ENCODE measurements at regions not wholly inside any gene's neighbourhood (a gene's known extent, or its start where the extent isn't known, plus 50 kb on each side); places are given as distances from the start of the nearest gene placed in this dataset.
"Not testable (repeated sequence)": the region's sequence is repeated elsewhere in the genome, so short reads cannot be mapped to it uniquely, and the experiment has no call there.

GRCh38 chr10:30176776-30177533 lies 117.6 kb upstream of the JCAD start:
- H3K27ac Mint-ChIP-seq: no peak overlapping the region
- H3K4me3 Mint-ChIP-seq: no peak overlapping the region
- CTCF ChIA-PET: interaction anchor here (1.0 kb wide), 1 partner anchor 13 kb away, joined by 3 read pairs; no protein-coding TSS in a partner anchor

GRCh38 chr10:30176182-30176581 lies 116.8 kb upstream of the JCAD start:
- peaks cover 30% of the 10 kb centered on the region for H3K27me3 Mint-ChIP-seq
- H3K4me3 Mint-ChIP-seq: no peak overlapping the region
- H3K4me1 Mint-ChIP-seq: peaks cover 1% of the 10 kb centered on the region
- no peaks in the 10 kb centered on the region for H3K36me3 Mint-ChIP-seq
- no peaks in the 10 kb centered on the region for H3K9me3 Mint-ChIP-seq (ENCODE audit: low read depth)
- CTCF ChIA-PET: no interaction called here
- no peak for DNase-seq
- no peak overlapping the region for H3K27ac Mint-ChIP-seq
- ATAC-seq: no peak

More at GRCh38 chr10:30176776-30177533, 117.6 kb upstream of the JCAD start:
- ATAC-seq (no peak), DNase-seq (no peak)
- Mint-ChIP-seq H3K27me3 (peaks cover 30% of the 10 kb centered on the region), H3K9me3 (ENCODE audit: low read depth) (no peaks in the 10 kb centered on the region), H3K4me1 (no peaks in the 10 kb centered on the region), H3K36me3 (no peaks in the 10 kb centered on the region)

- Mint-ChIP-seq H3K27me3 (peaks cover 27% of the 10 kb centered on the region), H3K4me3 (no peak overlapping the region), H3K36me3 (no peaks in the 10 kb centered on the region), H3K9me3 (ENCODE audit: low read depth) (no peaks in the 10 kb centered on the region), H3K4me1 (peaks cover 8% of the 10 kb centered on the region), H3K27ac (no peak overlapping the region)
- CTCF ChIA-PET: interaction anchor here (0.6 to 1.1 kb wide), 2 partner anchors 19 to 1759 kb away, joined by 3 to 4 read pairs; no protein-coding TSS in a partner anchor
- no peak for ATAC-seq
- no peak for DNase-seq
Observed at GRCh38 chr10:30172673-30173072, 113.3 kb upstream of the JCAD start.

GRCh38 chr10:30172091-30172490 lies 112.7 kb upstream of the JCAD start:
- Mint-ChIP-seq H3K27ac (no peak overlapping the region), H3K36me3 (no peaks in the 10 kb centered on the region), H3K9me3 (ENCODE audit: low read depth) (no peaks in the 10 kb centered on the region), H3K4me3 (no peak overlapping the region), H3K27me3 (peaks cover 30% of the 10 kb centered on the region), H3K4me1 (peaks cover 8% of the 10 kb centered on the region)
- ATAC-seq (no peak), DNase-seq (no peak)
- CTCF ChIA-PET: no interaction called here

- ATAC-seq (no peak), DNase-seq (no peak)
- H3K4me3 Mint-ChIP-seq: no peak overlapping the region
- H3K4me1 Mint-ChIP-seq: peaks cover 8% of the 10 kb centered on the region
- H3K9me3 Mint-ChIP-seq (ENCODE audit: low read depth): no peaks in the 10 kb centered on the region
- H3K27me3 Mint-ChIP-seq: peaks cover 32% of the 10 kb centered on the region
- CTCF ChIA-PET: no interaction called here
- H3K36me3 Mint-ChIP-seq: no peaks in the 10 kb centered on the region
- H3K27ac Mint-ChIP-seq: no peak overlapping the region
Observed at GRCh38 chr10:30171601-30172000, 112.2 kb upstream of the JCAD start.

GRCh38 chr10:30170814-30171213 lies 111.4 kb upstream of the JCAD start:
- no peaks in the 10 kb centered on the region for H3K9me3 Mint-ChIP-seq (ENCODE audit: low read depth)
- DNase-seq (no peak), ATAC-seq (peak; percentile 42)
- CTCF ChIA-PET: no interaction called here
- H3K27me3 Mint-ChIP-seq: peaks cover 33% of the 10 kb centered on the region
- no peak overlapping the region for H3K4me3 Mint-ChIP-seq
- no peak overlapping the region for H3K27ac Mint-ChIP-seq
- peaks cover 8% of the 10 kb centered on the region for H3K4me1 Mint-ChIP-seq
- no peaks in the 10 kb centered on the region for H3K36me3 Mint-ChIP-seq

GRCh38 chr10:30170146-30170545 lies 110.8 kb upstream of the JCAD start:
- H3K4me1 Mint-ChIP-seq: peaks cover 8% of the 10 kb centered on the region
- no peak overlapping the region for H3K4me3 Mint-ChIP-seq
- no peaks in the 10 kb centered on the region for H3K9me3 Mint-ChIP-seq (ENCODE audit: low read depth)
- H3K36me3 Mint-ChIP-seq: no peaks in the 10 kb centered on the region
- DNase-seq (no peak), ATAC-seq (no peak)
- H3K27ac Mint-ChIP-seq: no peak overlapping the region
- H3K27me3 Mint-ChIP-seq: peaks cover 39% of the 10 kb centered on the region
- CTCF ChIA-PET: no interaction called here

GRCh38 chr10:30169342-30169741 lies 110.0 kb upstream of the JCAD start:
- no peaks in the 10 kb centered on the region for H3K36me3 Mint-ChIP-seq
- H3K27ac Mint-ChIP-seq: no peak overlapping the region
- no peak overlapping the region for H3K4me3 Mint-ChIP-seq
- H3K27me3 Mint-ChIP-seq: peaks cover 39% of the 10 kb centered on the region
- ATAC-seq (no peak), DNase-seq (no peak)
- peaks cover 8% of the 10 kb centered on the region for H3K4me1 Mint-ChIP-seq
- CTCF ChIA-PET: no interaction called here
- H3K9me3 Mint-ChIP-seq (ENCODE audit: low read depth): no peaks in the 10 kb centered on the region

- Mint-ChIP-seq H3K27me3 (peaks cover 42% of the 10 kb centered on the region), H3K4me3 (no peak overlapping the region), H3K36me3 (no peaks in the 10 kb centered on the region), H3K9me3 (ENCODE audit: low read depth) (no peaks in the 10 kb centered on the region), H3K4me1 (peaks cover 15% of the 10 kb centered on the region), H3K27ac (no peak overlapping the region)
- CTCF ChIA-PET: interaction anchor here (0.8 kb wide), 1 partner anchor 15 kb away, joined by 3 read pairs; no protein-coding TSS in a partner anchor
- DNase-seq (no peak), ATAC-seq (no peak)
Observed at GRCh38 chr10:30166929-30167328, 107.5 kb upstream of the JCAD start.

GRCh38 chr10:30163410-30163809 lies 104.0 kb upstream of the JCAD start:
- H3K9me3 Mint-ChIP-seq (ENCODE audit: low read depth); H3K4me1 Mint-ChIP-seq; ATAC-seq; DNase-seq; H3K27ac Mint-ChIP-seq; H3K36me3 Mint-ChIP-seq; CTCF ChIA-PET: not testable (repeated sequence)
- H3K4me3 Mint-ChIP-seq: peak overlapping the region; percentile 50
- peaks cover 57% of the 10 kb centered on the region for H3K27me3 Mint-ChIP-seq

GRCh38 chr10:30162796-30163195 lies 103.4 kb upstream of the JCAD start:
- peaks cover 54% of the 10 kb centered on the region for H3K27me3 Mint-ChIP-seq
- DNase-seq; H3K9me3 Mint-ChIP-seq (ENCODE audit: low read depth); H3K27ac Mint-ChIP-seq; CTCF ChIA-PET; H3K36me3 Mint-ChIP-seq; ATAC-seq; H3K4me3 Mint-ChIP-seq; H3K4me1 Mint-ChIP-seq: not testable (repeated sequence)

GRCh38 chr10:30160271-30160982 lies 101.0 kb upstream of the JCAD start:
- Mint-ChIP-seq H3K27ac (no peak overlapping the region), H3K4me3 (no peak overlapping the region), H3K27me3 (peaks cover 41% of the 10 kb centered on the region), H3K4me1 (peaks cover 11% of the 10 kb centered on the region), H3K9me3 (ENCODE audit: low read depth) (no peaks in the 10 kb centered on the region), H3K36me3 (peaks cover 3% of the 10 kb centered on the region)
- CTCF ChIA-PET: interaction anchor here (0.7 kb wide), 1 partner anchor 10 kb away, joined by 3 read pairs; no protein-coding TSS in a partner anchor
- ATAC-seq (no peak), DNase-seq (no peak)

GRCh38 chr10:30159614-30160013 lies 100.2 kb upstream of the JCAD start:
- H3K27ac Mint-ChIP-seq; ATAC-seq; H3K4me3 Mint-ChIP-seq; H3K36me3 Mint-ChIP-seq; H3K9me3 Mint-ChIP-seq (ENCODE audit: low read depth); DNase-seq; CTCF ChIA-PET: not testable (repeated sequence)
- Mint-ChIP-seq H3K27me3 (peaks cover 34% of the 10 kb centered on the region), H3K4me1 (peaks cover 19% of the 10 kb centered on the region)

Measured in activated CD8-positive, alpha-beta memory T cell treated with anti-CD3 and anti-CD28 coated beads, Interleukin-2, amount 10 ng/mL, durations not matched to agents 7 days and 5 days (primary cell).